ENCODE measurements at regions not wholly inside any gene's neighbourhood (a gene's known extent, or its start where the extent isn't known, plus 50 kb on each side); places are given as distances from the start of the nearest gene placed in this dataset.
A peak's percentile ranks its signal among the peaks of the same experiment; 100 is the strongest.
"Not testable (repeated sequence)": the region's sequence is repeated elsewhere in the genome, so short reads cannot be mapped to it uniquely, and the experiment has no call there.

GRCh38 chr2:109721626-109722025 is 72.5 kb upstream of the RGPD5 start:
- H3K36me3 Mint-ChIP-seq, result no peaks in the 10 kb centered on the region
- H3K4me3 Mint-ChIP-seq, result no peak overlapping the region
- peaks cover 3% of the 10 kb centered on the region for H3K9me3 Mint-ChIP-seq
- H3K27ac Mint-ChIP-seq, result no peak overlapping the region
- H3K27me3 Mint-ChIP-seq, result peaks cover 19% of the 10 kb centered on the region
- no peak for DNase-seq
- no peaks in the 10 kb centered on the region for H3K4me1 Mint-ChIP-seq

- H3K9me3 Mint-ChIP-seq, result peaks cover 3% of the 10 kb centered on the region
- H3K27me3 Mint-ChIP-seq, result peaks cover 19% of the 10 kb centered on the region
- no peak overlapping the region for H3K4me3 Mint-ChIP-seq
- H3K4me1 Mint-ChIP-seq, result no peaks in the 10 kb centered on the region
- H3K27ac Mint-ChIP-seq, result no peak overlapping the region
- DNase-seq, result no peak
- H3K36me3 Mint-ChIP-seq, result no peaks in the 10 kb centered on the region
These were observed 72.1 kb upstream of the RGPD5 start for GRCh38 chr2:109722026-109722425.

GRCh38 chr2:109722640-109723039 is 71.5 kb upstream of the RGPD5 start:
- H3K27me3 Mint-ChIP-seq, result peaks cover 19% of the 10 kb centered on the region
- H3K4me3 Mint-ChIP-seq, H3K36me3 Mint-ChIP-seq, DNase-seq, H3K4me1 Mint-ChIP-seq, H3K27ac Mint-ChIP-seq, H3K9me3 Mint-ChIP-seq: not testable (repeated sequence)

- not testable (repeated sequence) for H3K36me3 Mint-ChIP-seq, H3K27ac Mint-ChIP-seq, H3K9me3 Mint-ChIP-seq, DNase-seq, H3K4me3 Mint-ChIP-seq, H3K4me1 Mint-ChIP-seq
- H3K27me3 Mint-ChIP-seq, result peaks cover 22% of the 10 kb centered on the region
These were observed 71.0 kb upstream of the RGPD5 start for GRCh38 chr2:109723153-109723552.

- no peaks in the 10 kb centered on the region for H3K4me1 Mint-ChIP-seq
- peaks cover 24% of the 10 kb centered on the region for H3K27me3 Mint-ChIP-seq
- H3K4me3 Mint-ChIP-seq, result no peak overlapping the region
- H3K36me3 Mint-ChIP-seq, result no peaks in the 10 kb centered on the region
- H3K27ac Mint-ChIP-seq, result no peak overlapping the region
- no peaks in the 10 kb centered on the region for H3K9me3 Mint-ChIP-seq
- no peak for DNase-seq
These were observed 69.3 kb upstream of the RGPD5 start for GRCh38 chr2:109724533-109725460.

GRCh38 chr2:109726379-109727270 is 67.5 kb upstream of the RGPD5 start:
- H3K4me3 Mint-ChIP-seq, result no peak overlapping the region

GRCh38 chr2:109727929-109728447 is 66.1 kb upstream of the RGPD5 start:
- Mint-ChIP-seq H3K4me1 (no peaks in the 10 kb centered on the region), H3K36me3 (no peaks in the 10 kb centered on the region), H3K27ac (no peak overlapping the region), H3K4me3 (no peak overlapping the region), H3K9me3 (no peaks in the 10 kb centered on the region), H3K27me3 (peaks cover 28% of the 10 kb centered on the region)
- DNase-seq, result no peak

More at GRCh38 chr2:109726379-109727270, 67.5 kb upstream of the RGPD5 start:
- no peaks in the 10 kb centered on the region for H3K4me1 Mint-ChIP-seq
- H3K36me3 Mint-ChIP-seq, result no peaks in the 10 kb centered on the region
- peaks cover 28% of the 10 kb centered on the region for H3K27me3 Mint-ChIP-seq
- DNase-seq, result no peak
- H3K9me3 Mint-ChIP-seq, result no peaks in the 10 kb centered on the region
- H3K27ac Mint-ChIP-seq, result no peak overlapping the region

- not testable (repeated sequence) for H3K27ac Mint-ChIP-seq, H3K36me3 Mint-ChIP-seq, H3K9me3 Mint-ChIP-seq, H3K4me3 Mint-ChIP-seq, DNase-seq, H3K4me1 Mint-ChIP-seq
- H3K27me3 Mint-ChIP-seq, result peaks cover 27% of the 10 kb centered on the region
These were observed 60.4 kb upstream of the RGPD5 start for GRCh38 chr2:109733746-109734145.

GRCh38 chr2:109736177-109736827 is 57.8 kb upstream of the RGPD5 start:
- Mint-ChIP-seq H3K36me3 (no peaks in the 10 kb centered on the region), H3K9me3 (no peaks in the 10 kb centered on the region), H3K27ac (no peak overlapping the region), H3K4me1 (no peaks in the 10 kb centered on the region), H3K27me3 (peaks cover 17% of the 10 kb centered on the region), H3K4me3 (no peak overlapping the region)
- DNase-seq, result peak; percentile 11

All from activated naive CD8-positive, alpha-beta T cell treated with anti-CD3 and anti-CD28 coated beads for 36 hours (primary cell).